ENCODE measurements at regions not wholly inside any gene's neighbourhood (a gene's known extent, or its start where the extent isn't known, plus 50 kb on each side); places are given as distances from the start of the nearest gene placed in this dataset.

- CTCF ChIA-PET = interaction anchor here (0.6 kb wide), 1 partner anchor 234 kb away, joined by 3 read pairs; the partner anchor contains the start of gene PTPRM
- Histone ChIP-seq H3K4me3 (ENCODE audit: low read depth, low read length) (no peak overlapping the region), H3K9me3 (ENCODE audit: control insufficient read depth, insufficient read depth, low read depth, low read length) (no peaks in the 10 kb centered on the region), H3K4me1 (ENCODE audit: control insufficient read depth, insufficient read depth, low read length) (no peaks in the 10 kb centered on the region; the same call in 1 of the 2 replicates), H3K27ac (ENCODE audit: extremely low read depth, low read depth, low read length) (no peak overlapping the region), H3K36me3 (ENCODE audit: control insufficient read depth in 2 of 2, insufficient read depth in 1 of 2, low read length in 2 of 2) (no peaks in the 10 kb centered on the region)
- POLR2A ChIA-PET = no interaction called here
- no peak for TF ChIP-seq OSR2 (tag by site-specific recombination; IDR thresholded peaks at IDR 0.05)
- no peak for TF ChIP-seq ZNF248 (tag by site-specific recombination; IDR thresholded peaks at IDR 0.05)
- no peak for TF ChIP-seq ZNF433 (tag by site-specific recombination; IDR thresholded peaks at IDR 0.05; ENCODE audit: low read depth)
- no peak for TF ChIP-seq ZNF138 (tag by site-specific recombination; IDR thresholded peaks at IDR 0.05; ENCODE audit: borderline replicate concordance)
- TF ChIP-seq ZNF623 (tag by site-specific recombination; IDR thresholded peaks at IDR 0.05) = no peak
- TF ChIP-seq, protein P1, sequence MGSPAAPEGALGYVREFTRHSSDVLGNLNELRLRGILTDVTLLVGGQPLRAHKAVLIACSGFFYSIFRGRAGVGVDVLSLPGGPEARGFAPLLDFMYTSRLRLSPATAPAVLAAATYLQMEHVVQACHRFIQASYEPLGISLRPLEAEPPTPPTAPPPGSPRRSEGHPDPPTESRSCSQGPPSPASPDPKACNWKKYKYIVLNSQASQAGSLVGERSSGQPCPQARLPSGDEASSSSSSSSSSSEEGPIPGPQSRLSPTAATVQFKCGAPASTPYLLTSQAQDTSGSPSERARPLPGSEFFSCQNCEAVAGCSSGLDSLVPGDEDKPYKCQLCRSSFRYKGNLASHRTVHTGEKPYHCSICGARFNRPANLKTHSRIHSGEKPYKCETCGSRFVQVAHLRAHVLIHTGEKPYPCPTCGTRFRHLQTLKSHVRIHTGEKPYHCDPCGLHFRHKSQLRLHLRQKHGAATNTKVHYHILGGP (tag by site-specific recombination; IDR thresholded peaks at IDR 0.05) = no peak
Measured at GRCh38 chr18:7333025-7333562, 102.2 kb downstream of the LRRC30 start.

GRCh38 chr18:7334973-7335568 is 104.2 kb downstream of the LRRC30 start:
- H3K4me1 ChIP-seq (ENCODE audit: control insufficient read depth, insufficient read depth, low read length) = no peaks in the 10 kb centered on the region; the same call in 1 of the 2 replicates
- ChIA-PET POLR2A (no interaction called here), CTCF (no interaction called here)
- TF ChIP-seq SP2 (tag by site-specific recombination; IDR thresholded peaks at IDR 0.05) = no peak
- TF ChIP-seq, protein P2, sequence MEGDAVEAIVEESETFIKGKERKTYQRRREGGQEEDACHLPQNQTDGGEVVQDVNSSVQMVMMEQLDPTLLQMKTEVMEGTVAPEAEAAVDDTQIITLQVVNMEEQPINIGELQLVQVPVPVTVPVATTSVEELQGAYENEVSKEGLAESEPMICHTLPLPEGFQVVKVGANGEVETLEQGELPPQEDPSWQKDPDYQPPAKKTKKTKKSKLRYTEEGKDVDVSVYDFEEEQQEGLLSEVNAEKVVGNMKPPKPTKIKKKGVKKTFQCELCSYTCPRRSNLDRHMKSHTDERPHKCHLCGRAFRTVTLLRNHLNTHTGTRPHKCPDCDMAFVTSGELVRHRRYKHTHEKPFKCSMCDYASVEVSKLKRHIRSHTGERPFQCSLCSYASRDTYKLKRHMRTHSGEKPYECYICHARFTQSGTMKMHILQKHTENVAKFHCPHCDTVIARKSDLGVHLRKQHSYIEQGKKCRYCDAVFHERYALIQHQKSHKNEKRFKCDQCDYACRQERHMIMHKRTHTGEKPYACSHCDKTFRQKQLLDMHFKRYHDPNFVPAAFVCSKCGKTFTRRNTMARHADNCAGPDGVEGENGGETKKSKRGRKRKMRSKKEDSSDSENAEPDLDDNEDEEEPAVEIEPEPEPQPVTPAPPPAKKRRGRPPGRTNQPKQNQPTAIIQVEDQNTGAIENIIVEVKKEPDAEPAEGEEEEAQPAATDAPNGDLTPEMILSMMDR (tag by site-specific recombination; IDR thresholded peaks at IDR 0.05) = no peak
- TF ChIP-seq, protein P3, sequence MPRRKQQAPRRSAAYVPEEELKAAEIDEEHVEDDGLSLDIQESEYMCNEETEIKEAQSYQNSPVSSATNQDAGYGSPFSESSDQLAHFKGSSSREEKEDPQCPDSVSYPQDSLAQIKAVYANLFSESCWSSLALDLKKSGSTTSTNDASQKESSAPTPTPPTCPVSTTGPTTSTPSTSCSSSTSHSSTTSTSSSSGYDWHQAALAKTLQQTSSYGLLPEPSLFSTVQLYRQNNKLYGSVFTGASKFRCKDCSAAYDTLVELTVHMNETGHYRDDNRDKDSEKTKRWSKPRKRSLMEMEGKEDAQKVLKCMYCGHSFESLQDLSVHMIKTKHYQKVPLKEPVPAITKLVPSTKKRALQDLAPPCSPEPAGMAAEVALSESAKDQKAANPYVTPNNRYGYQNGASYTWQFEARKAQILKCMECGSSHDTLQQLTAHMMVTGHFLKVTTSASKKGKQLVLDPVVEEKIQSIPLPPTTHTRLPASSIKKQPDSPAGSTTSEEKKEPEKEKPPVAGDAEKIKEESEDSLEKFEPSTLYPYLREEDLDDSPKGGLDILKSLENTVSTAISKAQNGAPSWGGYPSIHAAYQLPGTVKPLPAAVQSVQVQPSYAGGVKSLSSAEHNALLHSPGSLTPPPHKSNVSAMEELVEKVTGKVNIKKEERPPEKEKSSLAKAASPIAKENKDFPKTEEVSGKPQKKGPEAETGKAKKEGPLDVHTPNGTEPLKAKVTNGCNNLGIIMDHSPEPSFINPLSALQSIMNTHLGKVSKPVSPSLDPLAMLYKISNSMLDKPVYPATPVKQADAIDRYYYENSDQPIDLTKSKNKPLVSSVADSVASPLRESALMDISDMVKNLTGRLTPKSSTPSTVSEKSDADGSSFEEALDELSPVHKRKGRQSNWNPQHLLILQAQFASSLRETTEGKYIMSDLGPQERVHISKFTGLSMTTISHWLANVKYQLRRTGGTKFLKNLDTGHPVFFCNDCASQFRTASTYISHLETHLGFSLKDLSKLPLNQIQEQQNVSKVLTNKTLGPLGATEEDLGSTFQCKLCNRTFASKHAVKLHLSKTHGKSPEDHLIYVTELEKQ (tag by site-specific recombination; IDR thresholded peaks at IDR 0.05; ENCODE audit: borderline replicate concordance) = no peak
- TF ChIP-seq ZNF341 (tag by site-specific recombination; IDR thresholded peaks at IDR 0.05; ENCODE audit: low read depth) = no peak
- TF ChIP-seq ZNF138 (tag by site-specific recombination; IDR thresholded peaks at IDR 0.05; ENCODE audit: borderline replicate concordance) = no peak
- no peak overlapping the region for H3K4me3 ChIP-seq (ENCODE audit: low read depth, low read length)
- no peaks in the 10 kb centered on the region for H3K36me3 ChIP-seq (ENCODE audit: control insufficient read depth in 2 of 2, insufficient read depth in 1 of 2, low read length in 2 of 2)
- no peak overlapping the region for H3K27ac ChIP-seq (ENCODE audit: extremely low read depth, low read depth, low read length)
- H3K9me3 ChIP-seq (ENCODE audit: control insufficient read depth, insufficient read depth, low read depth, low read length) = no peaks in the 10 kb centered on the region

DNA sequence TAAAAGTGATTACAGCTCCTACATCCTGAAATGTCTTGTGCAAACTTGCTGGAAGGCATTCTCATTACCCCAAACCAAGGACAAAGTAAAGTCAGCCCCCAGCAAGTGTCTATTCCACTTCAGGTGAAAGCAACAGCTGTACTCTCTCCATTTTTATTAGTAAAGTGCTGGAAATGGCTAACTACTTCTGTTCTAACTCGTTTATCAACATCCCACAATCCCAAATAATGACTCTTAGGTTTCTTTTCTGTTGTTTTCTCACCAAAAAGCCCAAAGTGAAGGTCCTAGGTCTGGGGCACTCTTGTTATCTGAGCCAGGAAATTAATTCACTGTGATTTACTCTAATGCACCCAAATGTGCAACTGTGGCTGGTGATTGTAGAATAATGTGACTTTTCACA is 105.7 kb downstream of the LRRC30 start:
- H3K9me3 ChIP-seq (ENCODE audit: control insufficient read depth, insufficient read depth, low read depth, low read length) = no peaks in the 10 kb centered on the region
- CTCF ChIA-PET = interaction anchor here (0.8 kb wide), 1 partner anchor 1142 kb away, joined by 3 read pairs; no protein-coding TSS in a partner anchor
- no peak for TF ChIP-seq ZNF24 (tag by site-specific recombination; IDR thresholded peaks at IDR 0.05)
- no peak overlapping the region for H3K27ac ChIP-seq (ENCODE audit: extremely low read depth, low read depth, low read length)
- no peak overlapping the region for H3K4me3 ChIP-seq (ENCODE audit: low read depth, low read length)
- no peaks in the 10 kb centered on the region; the same call in 1 of the 2 replicates for H3K4me1 ChIP-seq (ENCODE audit: control insufficient read depth, insufficient read depth, low read length)
- POLR2A ChIA-PET = no interaction called here
- no peaks in the 10 kb centered on the region for H3K36me3 ChIP-seq (ENCODE audit: control insufficient read depth in 2 of 2, insufficient read depth in 1 of 2, low read length in 2 of 2)

Measured in HEK293 (cell line).